ENCODE measurements at regions not wholly inside any gene's neighbourhood (a gene's known extent, or its start where the extent isn't known, plus 50 kb on each side); places are given as distances from the start of the nearest gene placed in this dataset.

DNA sequence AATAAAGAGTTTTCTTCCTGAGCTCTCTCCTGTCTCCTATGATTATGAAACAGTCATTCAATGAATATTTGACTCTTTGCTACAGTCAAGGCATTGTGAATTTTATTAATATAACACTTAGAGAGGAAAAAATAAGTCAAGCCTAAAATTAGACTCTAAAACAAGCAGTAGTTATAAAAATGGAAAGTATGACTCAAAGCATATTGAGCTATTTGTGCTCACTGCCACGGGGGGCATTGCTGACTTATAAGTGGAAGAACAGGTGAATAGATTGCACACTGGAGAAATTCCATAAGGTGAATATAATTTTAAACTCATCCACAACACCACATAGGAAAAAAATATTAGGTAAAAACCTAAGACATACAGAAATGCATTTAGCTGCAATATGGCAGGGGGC lies 87.7 kb upstream of the CCDC196 start:
- Mint-ChIP-seq H3K27me3 (peaks cover 6% of the 10 kb centered on the region), H3K36me3 (no peaks in the 10 kb centered on the region), H3K27ac (no peak overlapping the region), H3K9me3 (no peaks in the 10 kb centered on the region), H3K4me3 (no peak overlapping the region), H3K4me1 (ENCODE audit: unreplicated experiment) (no peaks in the 10 kb centered on the region)
- no peak for DNase-seq (ENCODE audit: extremely low spot score, unreplicated experiment)
- TF ChIP-seq CTCF (conservative IDR thresholded peaks at IDR 0.05): no peak

DNA sequence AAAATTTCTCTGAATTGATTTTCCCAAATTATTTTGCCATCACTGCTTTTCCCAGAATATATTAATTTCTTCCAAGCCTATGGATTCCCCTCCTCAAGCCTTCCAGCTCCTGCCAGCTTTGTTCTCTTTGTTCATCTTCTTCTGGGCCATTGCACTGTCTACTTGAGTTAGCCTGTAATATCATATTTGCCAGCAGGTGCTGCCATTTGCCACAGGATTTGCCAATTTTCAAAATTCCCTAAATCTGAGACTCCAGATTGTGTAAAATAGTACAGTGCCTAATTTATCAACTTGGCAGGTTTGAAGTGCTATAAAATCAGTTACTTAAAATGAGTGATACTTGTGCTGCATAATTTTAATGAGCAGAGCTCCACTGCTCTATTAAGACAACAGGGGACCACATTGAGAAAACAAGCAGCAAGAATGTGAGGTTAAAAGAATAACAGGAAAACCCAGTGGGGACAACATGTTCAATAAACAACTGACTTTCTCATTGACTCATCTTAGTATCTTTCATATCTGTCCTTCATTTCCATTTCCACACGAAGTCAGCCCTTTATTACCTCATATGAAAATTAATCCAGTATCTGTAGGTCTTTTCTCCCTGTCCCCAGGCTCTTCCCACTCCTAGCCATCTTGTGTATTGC lies 84.6 kb upstream of the CCDC196 start:
- H3K4me3 Mint-ChIP-seq: no peak overlapping the region
- H3K27ac Mint-ChIP-seq: no peak overlapping the region
- H3K36me3 Mint-ChIP-seq: no peaks in the 10 kb centered on the region
- TF ChIP-seq CTCF (conservative IDR thresholded peaks at IDR 0.05): peak; percentile 66
- H3K27me3 Mint-ChIP-seq: peaks cover 7% of the 10 kb centered on the region
- H3K9me3 Mint-ChIP-seq: no peaks in the 10 kb centered on the region
- DNase-seq (ENCODE audit: extremely low spot score, unreplicated experiment): no peak
- no peaks in the 10 kb centered on the region for H3K4me1 Mint-ChIP-seq (ENCODE audit: unreplicated experiment)

DNA sequence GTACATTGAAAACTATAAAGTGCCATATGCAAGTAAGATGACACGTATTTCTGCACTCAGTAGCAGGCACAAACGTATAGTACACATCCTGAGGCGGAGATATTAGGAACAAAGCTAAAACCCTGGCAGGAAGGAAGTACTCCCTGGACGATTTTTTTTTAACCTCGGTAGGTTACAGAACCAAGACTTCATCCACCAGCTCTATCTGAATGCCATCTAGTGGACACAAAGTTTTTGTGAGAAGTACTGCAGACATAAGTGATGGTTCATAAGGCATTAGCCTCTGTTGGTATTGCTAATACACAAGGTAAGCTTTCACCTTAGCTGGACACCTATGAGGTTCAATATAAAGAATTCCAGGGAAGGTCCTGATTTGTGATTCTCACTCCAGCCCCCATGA lies 83.0 kb upstream of the CCDC196 start:
- no peak overlapping the region for H3K4me3 Mint-ChIP-seq
- no peaks in the 10 kb centered on the region for H3K9me3 Mint-ChIP-seq
- H3K4me1 Mint-ChIP-seq (ENCODE audit: unreplicated experiment): no peaks in the 10 kb centered on the region
- no peak for DNase-seq (ENCODE audit: extremely low spot score, unreplicated experiment)
- TF ChIP-seq CTCF (conservative IDR thresholded peaks at IDR 0.05): peak; percentile 65
- no peaks in the 10 kb centered on the region for H3K36me3 Mint-ChIP-seq
- no peak overlapping the region for H3K27ac Mint-ChIP-seq
- H3K27me3 Mint-ChIP-seq: peaks cover 6% of the 10 kb centered on the region

DNA sequence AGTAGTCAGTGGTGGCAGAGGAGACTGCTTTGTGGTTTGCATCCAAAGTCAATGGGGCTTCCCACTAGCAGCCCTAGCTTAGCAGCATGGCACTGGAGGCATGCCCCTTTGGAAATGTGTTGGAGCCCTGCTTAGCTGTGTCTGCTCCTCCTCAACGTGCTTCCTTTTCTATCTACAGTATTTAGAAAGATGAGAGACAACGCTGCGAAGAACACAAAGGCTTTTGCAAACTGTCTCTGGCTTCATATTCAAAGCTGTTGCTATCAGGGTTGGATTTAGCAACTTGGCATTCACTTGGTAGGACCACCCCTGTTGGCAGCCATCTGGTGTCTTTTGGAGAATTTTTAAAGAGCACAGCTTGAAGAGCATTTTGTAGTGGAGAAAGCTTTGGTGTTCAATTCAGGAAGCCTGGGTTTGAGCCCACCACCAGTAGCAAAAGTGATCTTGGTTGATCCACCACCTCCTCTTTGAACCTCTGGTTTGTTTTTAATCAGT lies 82.1 kb upstream of the CCDC196 start:
- peaks cover 3% of the 10 kb centered on the region for H3K27me3 Mint-ChIP-seq

DNA sequence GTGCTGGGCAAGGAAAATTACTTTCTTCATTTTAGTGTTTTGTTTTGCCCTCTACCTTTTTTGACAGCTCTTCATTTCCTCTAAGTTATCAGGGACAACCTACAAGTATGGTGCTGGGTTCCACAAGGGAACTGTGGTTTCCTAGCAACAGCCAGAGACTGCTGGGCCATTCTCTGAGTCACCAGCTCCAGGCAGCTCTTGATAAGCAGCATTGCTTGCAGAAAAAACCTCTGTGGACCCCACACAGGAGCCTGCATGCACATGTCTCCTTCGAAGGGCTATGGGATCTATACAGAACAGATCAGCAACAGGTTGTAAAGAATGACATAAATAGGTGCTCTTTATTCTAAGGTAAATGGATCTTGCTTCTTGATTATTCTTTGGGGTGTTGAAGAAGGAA lies 81.0 kb upstream of the CCDC196 start:
- no peaks in the 10 kb centered on the region for H3K36me3 Mint-ChIP-seq
- no peak overlapping the region for H3K27ac Mint-ChIP-seq
- DNase-seq (ENCODE audit: extremely low spot score, unreplicated experiment): no peak
- peak overlapping the region; percentile 1 for H3K4me3 Mint-ChIP-seq
- no peak for TF ChIP-seq CTCF (conservative IDR thresholded peaks at IDR 0.05)
- H3K4me1 Mint-ChIP-seq (ENCODE audit: unreplicated experiment): no peaks in the 10 kb centered on the region
- no peaks in the 10 kb centered on the region for H3K9me3 Mint-ChIP-seq
- peaks cover 3% of the 10 kb centered on the region for H3K27me3 Mint-ChIP-seq

More for the DNA sequence above, 82.1 kb upstream of the CCDC196 start:
- Mint-ChIP-seq H3K27ac (no peak overlapping the region), H3K4me1 (ENCODE audit: unreplicated experiment) (no peaks in the 10 kb centered on the region), H3K36me3 (no peaks in the 10 kb centered on the region), H3K4me3 (no peak overlapping the region), H3K9me3 (no peaks in the 10 kb centered on the region)
- DNase-seq (ENCODE audit: extremely low spot score, unreplicated experiment): no peak
- TF ChIP-seq CTCF (conservative IDR thresholded peaks at IDR 0.05): no peak
